Neuron (in vitro differentiated cells): ENCODE measurements at regions not wholly inside any gene's neighbourhood (a gene's known extent, or its start where the extent isn't known, plus 50 kb on each side); places are given as distances from the start of the nearest gene placed in this dataset.
"Not testable (repeated sequence)": the region's sequence is repeated elsewhere in the genome, so short reads cannot be mapped to it uniquely, and the experiment has no call there.

Experiments used
- H2AFZ ChIP-seq: one replicate; pipeline ENCODE4 v1.6.1; 2013; ENCODE audit warnings: low read depth, mild to moderate bottlenecking, inconsistent platforms, low read length, moderate library complexity
- H3K27me3 ChIP-seq: one replicate; pipeline ENCODE4 v1.6.1; 2013; ENCODE audit warnings: low read length; ENCODE audit not compliant: insufficient read depth
- H3K36me3 ChIP-seq: one replicate; pipeline ENCODE4 v1.6.1; 2013; ENCODE audit warnings: low read length; ENCODE audit not compliant: insufficient read depth
- H3K4me1 ChIP-seq: one replicate; pipeline ENCODE4 v1.6.1; 2013; ENCODE audit warnings: low read length; ENCODE audit not compliant: insufficient read depth
- H3K4me3 ChIP-seq: 2 replicates; pipeline ENCODE4 v1.5.1; 2013; ENCODE audit warnings: mild to moderate bottlenecking, low read length, moderate library complexity
- H3K9me3 ChIP-seq: one replicate; pipeline ENCODE4 v1.6.1; 2013; ENCODE audit warnings: low read length

DNA sequence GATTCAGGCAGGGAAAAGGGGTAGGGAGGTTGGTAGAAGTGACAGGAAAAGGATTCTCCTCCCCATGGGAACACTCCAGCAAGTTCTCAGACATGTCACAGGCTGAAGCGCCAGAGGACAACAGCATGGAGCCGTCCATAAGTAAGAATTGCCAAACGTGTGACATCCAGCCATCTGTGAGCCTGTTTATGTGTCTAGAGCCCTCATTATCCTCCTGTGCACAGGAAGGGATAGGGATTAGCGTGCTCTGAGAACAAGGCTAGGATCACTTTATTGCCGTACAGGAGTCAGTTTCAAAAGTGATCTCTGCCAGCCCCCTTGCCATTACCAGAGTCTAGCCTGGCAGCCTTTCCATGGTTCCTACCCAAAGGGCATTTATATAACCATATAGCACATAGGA, 549.5 kb downstream of the NTRK3 start:
- Histone ChIP-seq H3K27me3 (no peaks in the 10 kb centered on the region), H3K4me1 (no peaks in the 10 kb centered on the region), H3K36me3 (no peaks in the 10 kb centered on the region), H2AFZ (no peak overlapping the region), H3K4me3 (no peak overlapping the region), H3K9me3 (no peaks in the 10 kb centered on the region)

GRCh38 chr15:87706001-87706400, 550.5 kb downstream of the NTRK3 start:
- no peaks in the 10 kb centered on the region for H3K4me1 ChIP-seq
- no peaks in the 10 kb centered on the region for H3K36me3 ChIP-seq
- H2AFZ ChIP-seq = no peak overlapping the region
- no peak overlapping the region for H3K4me3 ChIP-seq
- no peaks in the 10 kb centered on the region for H3K9me3 ChIP-seq
- H3K27me3 ChIP-seq = no peaks in the 10 kb centered on the region

- no peaks in the 10 kb centered on the region for H3K36me3 ChIP-seq
- no peak overlapping the region for H2AFZ ChIP-seq
- H3K4me1 ChIP-seq = no peaks in the 10 kb centered on the region
- no peak overlapping the region for H3K4me3 ChIP-seq
- no peaks in the 10 kb centered on the region for H3K27me3 ChIP-seq
- H3K9me3 ChIP-seq = no peaks in the 10 kb centered on the region
Measured at GRCh38 chr15:87704276-87704675, 552.3 kb downstream of the NTRK3 start.

- Histone ChIP-seq H3K27me3 (no peaks in the 10 kb centered on the region), H3K36me3 (no peaks in the 10 kb centered on the region), H3K4me1 (no peaks in the 10 kb centered on the region), H3K9me3 (no peaks in the 10 kb centered on the region), H3K4me3 (no peak overlapping the region), H2AFZ (no peak overlapping the region)
Measured at GRCh38 chr15:87703327-87704111, 553.0 kb downstream of the NTRK3 start.

DNA sequence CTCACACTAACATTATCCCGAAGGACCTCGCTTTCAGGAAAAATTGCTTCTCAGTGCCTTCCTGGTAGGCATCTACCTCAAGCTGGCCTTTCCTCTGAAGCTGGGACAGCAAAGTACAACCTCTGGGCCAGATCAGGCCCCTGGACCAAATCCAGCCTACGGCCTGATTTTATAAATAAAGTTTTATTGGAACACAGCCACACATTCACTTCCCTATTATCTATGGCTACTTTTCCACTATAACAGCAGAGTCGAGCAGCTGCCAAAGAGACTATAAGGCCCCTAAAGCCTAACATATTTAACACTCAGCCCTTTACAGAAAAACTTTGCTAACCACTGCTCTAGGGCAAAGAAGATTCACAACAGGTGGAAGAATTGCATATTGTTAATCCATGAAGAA, 554.3 kb downstream of the NTRK3 start:
- H3K36me3 ChIP-seq = no peaks in the 10 kb centered on the region
- no peaks in the 10 kb centered on the region for H3K9me3 ChIP-seq
- H2AFZ ChIP-seq = no peak overlapping the region
- no peaks in the 10 kb centered on the region for H3K4me1 ChIP-seq
- no peaks in the 10 kb centered on the region for H3K27me3 ChIP-seq
- H3K4me3 ChIP-seq = no peak overlapping the region

- not testable (repeated sequence) for H3K36me3 ChIP-seq, H3K4me1 ChIP-seq
Measured at GRCh38 chr15:87698467-87698866, 558.1 kb downstream of the NTRK3 start.

DNA sequence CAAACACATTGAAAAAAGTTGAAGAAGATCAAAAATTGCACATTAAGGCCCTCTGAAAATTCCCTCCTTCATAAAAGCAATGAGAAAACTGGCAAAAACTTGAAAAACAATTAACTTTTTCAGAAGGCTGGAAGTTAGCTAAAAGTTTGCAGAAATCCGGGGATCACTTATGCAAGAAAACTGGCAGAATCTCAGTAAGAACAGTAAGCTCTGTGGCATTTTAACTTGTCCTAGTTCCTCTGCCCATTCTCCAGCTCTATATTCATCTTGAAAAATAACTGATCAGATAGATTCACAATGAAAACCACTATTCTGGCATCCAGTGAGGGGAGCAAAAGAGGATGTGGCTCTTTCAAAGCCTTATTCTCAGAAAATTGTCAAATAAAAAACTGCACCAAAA, 566.8 kb downstream of the NTRK3 start:
- no peaks in the 10 kb centered on the region for H3K27me3 ChIP-seq
- no peaks in the 10 kb centered on the region for H3K9me3 ChIP-seq
- H3K36me3 ChIP-seq = no peaks in the 10 kb centered on the region
- no peaks in the 10 kb centered on the region for H3K4me1 ChIP-seq
- H3K4me3 ChIP-seq = no peak overlapping the region
- H2AFZ ChIP-seq = no peak overlapping the region

More at GRCh38 chr15:87698467-87698866, 558.1 kb downstream of the NTRK3 start:
- not testable (repeated sequence) for H3K4me3 ChIP-seq, H3K27me3 ChIP-seq, H2AFZ ChIP-seq, H3K9me3 ChIP-seq

DNA sequence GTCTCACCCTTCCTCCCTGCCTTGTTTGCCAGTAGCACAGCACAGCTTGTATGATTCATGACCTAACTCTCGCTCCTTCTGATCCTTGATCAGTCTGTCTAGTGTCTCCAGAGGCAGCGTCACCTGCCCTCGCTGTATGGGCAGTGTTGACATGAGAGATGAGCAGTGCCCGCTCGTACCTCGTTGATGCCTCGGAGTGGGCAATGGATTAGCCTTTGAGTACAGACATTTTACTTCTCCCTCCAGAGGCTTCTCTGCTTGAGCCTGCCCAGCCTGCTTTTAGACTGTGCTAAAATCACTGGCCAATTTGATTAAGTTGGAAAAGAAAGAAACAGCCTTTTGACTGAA, 569.0 kb downstream of the NTRK3 start:
- no peak overlapping the region for H2AFZ ChIP-seq
- H3K4me1 ChIP-seq = no peaks in the 10 kb centered on the region
- H3K36me3 ChIP-seq = no peaks in the 10 kb centered on the region
- H3K27me3 ChIP-seq = no peaks in the 10 kb centered on the region
- no peaks in the 10 kb centered on the region for H3K9me3 ChIP-seq
- H3K4me3 ChIP-seq = no peak overlapping the region

- no peaks in the 10 kb centered on the region for H3K9me3 ChIP-seq
- H3K27me3 ChIP-seq = no peaks in the 10 kb centered on the region
- H3K36me3 ChIP-seq = no peaks in the 10 kb centered on the region
- no peak overlapping the region for H2AFZ ChIP-seq
- no peaks in the 10 kb centered on the region for H3K4me1 ChIP-seq
- no peak overlapping the region for H3K4me3 ChIP-seq
Measured at GRCh38 chr15:87686841-87687522, 569.6 kb downstream of the NTRK3 start.

DNA sequence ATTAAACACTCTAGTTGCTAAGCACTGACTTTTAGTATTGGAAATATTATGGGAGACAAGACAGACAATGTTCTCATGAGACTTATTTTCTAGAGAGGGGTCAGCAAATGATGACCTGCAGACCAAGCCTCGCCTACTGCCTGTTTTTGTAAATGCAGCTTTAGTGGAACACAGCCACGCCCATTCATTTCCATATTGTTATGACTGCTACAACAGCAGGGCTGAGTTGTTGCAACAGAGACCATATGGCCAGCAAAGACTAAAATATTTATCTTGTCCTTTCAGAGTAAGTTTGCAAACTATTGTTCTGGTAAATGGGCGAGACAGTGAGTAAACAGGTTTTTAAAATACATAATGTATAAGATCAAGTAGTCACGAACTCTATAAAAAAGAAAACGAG, 570.2 kb downstream of the NTRK3 start:
- Histone ChIP-seq H3K4me3 (no peak overlapping the region), H3K36me3 (no peaks in the 10 kb centered on the region), H3K27me3 (no peaks in the 10 kb centered on the region), H3K4me1 (no peaks in the 10 kb centered on the region), H2AFZ (no peak overlapping the region), H3K9me3 (no peaks in the 10 kb centered on the region)

- no peaks in the 10 kb centered on the region for H3K36me3 ChIP-seq
- no peak overlapping the region for H2AFZ ChIP-seq
- H3K4me3 ChIP-seq = no peak overlapping the region
- no peaks in the 10 kb centered on the region for H3K4me1 ChIP-seq
- H3K27me3 ChIP-seq = no peaks in the 10 kb centered on the region
- H3K9me3 ChIP-seq = no peaks in the 10 kb centered on the region
Measured at GRCh38 chr15:87682527-87682926, 574.0 kb downstream of the NTRK3 start.

GRCh38 chr15:87681104-87681503, 575.4 kb downstream of the NTRK3 start:
- no peak overlapping the region for H3K4me3 ChIP-seq
- no peaks in the 10 kb centered on the region for H3K27me3 ChIP-seq
- no peaks in the 10 kb centered on the region for H3K9me3 ChIP-seq
- H2AFZ ChIP-seq = no peak overlapping the region
- no peaks in the 10 kb centered on the region for H3K36me3 ChIP-seq
- no peaks in the 10 kb centered on the region for H3K4me1 ChIP-seq

- Histone ChIP-seq H3K4me3 (no peak overlapping the region), H3K4me1 (no peaks in the 10 kb centered on the region), H2AFZ (no peak overlapping the region), H3K27me3 (no peaks in the 10 kb centered on the region), H3K9me3 (no peaks in the 10 kb centered on the region), H3K36me3 (no peaks in the 10 kb centered on the region)
Measured at GRCh38 chr15:87680208-87680607, 576.3 kb downstream of the NTRK3 start.

DNA sequence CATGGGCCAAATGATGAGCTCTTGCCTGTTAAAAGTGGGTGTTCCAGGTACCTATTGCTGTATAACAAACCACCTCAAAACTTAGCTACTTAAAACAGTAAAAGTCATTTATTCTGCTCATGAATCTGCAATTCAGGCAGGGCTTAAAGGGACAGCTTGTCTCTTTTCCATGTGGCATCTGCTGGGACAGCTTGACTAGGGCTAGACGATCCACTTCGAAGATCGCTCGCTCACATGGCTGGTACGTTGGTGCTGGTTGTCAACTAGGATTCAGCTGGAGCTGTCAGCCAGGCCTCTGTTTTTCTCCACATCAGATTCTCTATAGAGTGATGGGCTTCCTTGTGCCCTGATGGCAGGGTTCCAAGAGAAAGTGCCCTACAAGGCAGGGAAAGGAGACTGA, 581.3 kb downstream of the NTRK3 start:
- no peaks in the 10 kb centered on the region for H3K9me3 ChIP-seq
- H3K4me1 ChIP-seq = no peaks in the 10 kb centered on the region
- no peak overlapping the region for H3K4me3 ChIP-seq
- H3K27me3 ChIP-seq = no peaks in the 10 kb centered on the region
- H2AFZ ChIP-seq = no peak overlapping the region
- H3K36me3 ChIP-seq = no peaks in the 10 kb centered on the region
